HK-2 (cell line): ENCODE measurements at regions not wholly inside any gene's neighbourhood (a gene's known extent, or its start where the extent isn't known, plus 50 kb on each side); places are given as distances from the start of the nearest gene placed in this dataset.

Source experiments
- DNase-seq: peaks from one replicate; pipeline ENCODE4 v3.0.0-alpha.2; 2018; ENCODE audit not compliant: unreplicated experiment

DNA sequence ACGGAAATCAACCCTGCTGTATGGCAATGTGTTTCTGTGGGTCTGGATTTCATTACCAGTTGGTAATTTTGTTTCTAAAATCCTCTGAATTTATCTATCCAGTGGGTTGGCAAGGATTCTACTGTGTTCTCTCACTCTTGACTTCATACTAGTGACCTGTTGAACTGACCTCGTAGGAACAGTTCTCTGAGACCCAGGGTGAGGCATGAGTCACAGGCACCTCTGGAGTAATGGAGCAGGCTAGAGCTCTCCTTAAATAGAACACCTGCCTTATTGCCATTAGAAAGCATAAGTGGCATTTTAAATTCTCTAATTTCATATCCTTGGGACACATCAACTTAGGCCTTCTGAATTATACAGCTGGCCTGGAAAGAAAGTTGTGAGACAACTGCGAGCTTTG, 258.3 kb upstream of the NAV3 start:
- DNase-seq: no peak

DNA sequence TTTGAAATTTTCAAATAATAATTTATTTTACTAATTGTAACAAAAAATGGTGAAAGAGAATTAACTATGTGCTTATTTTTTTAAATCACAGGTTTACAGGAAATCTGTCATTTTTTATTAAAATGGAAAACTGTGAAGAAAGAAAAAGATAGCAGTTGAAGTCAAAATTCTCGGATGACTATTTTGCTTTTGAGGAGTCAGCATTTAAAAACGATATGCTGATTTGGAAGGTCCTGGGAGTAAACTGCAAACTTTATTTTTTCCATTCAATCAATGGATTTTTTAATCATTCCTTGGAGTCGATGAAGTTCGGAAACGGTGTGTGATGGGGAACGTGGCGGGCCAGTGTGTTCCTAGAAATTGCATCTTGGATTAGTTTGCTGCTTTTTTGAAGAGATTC, 258.9 kb upstream of the NAV3 start:
- no peak for DNase-seq

DNA sequence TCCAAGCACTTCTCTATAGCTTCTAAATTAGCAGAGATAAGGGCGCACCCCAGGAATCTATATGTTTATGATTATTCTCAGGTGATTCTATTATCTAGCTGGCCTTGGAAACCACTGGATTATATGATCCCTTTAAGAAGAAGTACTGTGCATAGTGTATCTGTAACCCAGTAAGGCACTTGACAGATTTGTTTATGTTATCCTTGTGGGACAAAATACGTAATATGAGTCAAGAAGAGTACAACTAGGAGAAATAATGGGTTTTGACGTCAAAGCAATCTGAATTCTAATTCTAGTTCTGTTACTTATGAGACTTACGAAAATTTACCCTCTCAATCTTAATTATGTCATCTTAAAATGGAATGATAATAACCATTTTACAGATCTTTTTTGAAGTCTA, 259.6 kb upstream of the NAV3 start:
- no peak for DNase-seq

DNA sequence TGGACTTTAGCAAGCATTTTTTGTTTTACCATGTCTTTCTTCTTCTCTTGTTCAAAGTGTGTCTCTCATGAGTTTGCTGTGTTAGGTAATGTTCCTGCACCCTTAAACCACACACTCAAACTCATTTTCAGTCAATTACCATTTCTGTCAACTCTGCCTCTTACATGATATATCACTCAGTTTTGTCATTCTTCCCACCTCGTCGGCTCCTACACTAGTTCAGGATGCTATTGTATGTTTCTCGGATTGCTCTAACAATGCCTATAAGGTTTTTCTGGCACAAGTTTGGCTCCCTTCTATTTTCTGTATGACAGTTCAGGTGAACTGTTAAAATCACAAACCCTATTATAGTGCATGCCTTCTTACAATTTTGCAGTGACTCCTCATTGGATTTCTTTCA, 260.8 kb upstream of the NAV3 start:
- no peak for DNase-seq

DNA sequence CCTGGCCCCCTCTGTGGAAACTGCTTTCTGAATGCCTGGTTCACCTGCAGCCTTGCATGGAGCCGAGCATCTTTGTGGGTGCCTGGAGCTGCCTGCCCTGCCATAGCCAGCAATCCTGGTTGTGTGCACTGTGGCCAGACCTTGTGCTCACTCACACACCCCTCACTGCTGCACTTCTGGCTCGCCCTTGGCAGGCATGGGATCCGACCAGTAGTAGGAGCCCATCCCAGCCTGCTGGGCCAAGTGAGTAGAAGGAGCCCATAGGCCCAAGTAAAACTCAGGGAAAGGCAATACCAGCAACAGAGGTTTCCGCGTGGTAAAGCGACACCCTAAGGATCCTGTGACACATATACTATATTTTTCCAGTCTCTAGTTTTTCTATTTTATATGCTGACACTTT, 270.0 kb upstream of the NAV3 start:
- no peak for DNase-seq

DNA sequence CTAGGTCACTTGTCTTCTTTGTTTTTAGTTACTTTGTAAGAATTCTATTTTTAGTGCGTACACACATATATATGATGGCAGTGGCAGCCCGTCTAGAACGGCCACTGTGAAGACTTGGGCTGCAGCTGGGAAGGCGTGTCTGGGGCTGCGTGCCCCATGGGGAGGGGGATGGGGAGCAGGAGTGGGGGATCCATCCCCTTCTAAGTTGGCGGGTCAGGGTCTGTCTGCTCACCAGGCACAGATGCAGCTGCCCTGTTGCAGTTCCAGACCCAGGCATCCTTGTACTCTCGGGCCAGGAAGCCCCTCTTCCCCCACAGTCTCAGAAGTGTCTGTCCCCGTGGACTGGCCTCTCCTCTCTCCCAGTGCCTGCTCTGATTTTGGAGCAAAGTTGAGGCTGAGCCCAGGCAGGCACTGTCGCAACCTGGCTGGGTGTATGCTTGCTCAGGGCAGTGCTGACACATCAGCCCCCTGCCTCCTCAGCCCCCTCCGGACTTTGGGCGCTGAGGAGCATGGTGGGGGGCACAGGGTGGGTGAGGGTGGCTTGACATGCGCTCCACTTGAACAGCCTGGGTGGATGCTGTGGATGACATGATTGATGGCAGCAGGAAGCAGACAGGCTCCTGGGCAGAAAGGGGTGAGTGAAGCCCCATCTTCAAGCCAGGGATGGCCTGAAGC, 271.2 kb upstream of the NAV3 start:
- DNase-seq: no peak

DNA sequence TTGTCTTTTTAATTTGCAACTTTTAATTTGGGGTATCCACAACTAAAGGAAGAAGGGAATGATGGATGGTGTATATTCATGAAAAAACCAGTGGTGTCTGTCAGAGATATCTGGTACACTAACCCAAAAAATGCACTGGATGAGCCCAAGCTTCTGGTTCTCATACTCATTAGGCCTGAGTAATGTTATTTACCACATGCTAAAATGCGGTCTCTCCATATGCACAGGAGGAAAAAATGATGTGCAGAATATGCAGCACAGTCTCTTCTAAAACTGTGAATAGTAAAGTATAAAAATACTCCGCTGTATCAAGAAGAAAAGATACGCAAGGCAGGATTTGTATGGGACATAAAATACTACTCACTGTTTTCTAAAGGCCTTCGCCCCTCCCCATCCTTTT, 275.6 kb upstream of the NAV3 start:
- no peak for DNase-seq

DNA sequence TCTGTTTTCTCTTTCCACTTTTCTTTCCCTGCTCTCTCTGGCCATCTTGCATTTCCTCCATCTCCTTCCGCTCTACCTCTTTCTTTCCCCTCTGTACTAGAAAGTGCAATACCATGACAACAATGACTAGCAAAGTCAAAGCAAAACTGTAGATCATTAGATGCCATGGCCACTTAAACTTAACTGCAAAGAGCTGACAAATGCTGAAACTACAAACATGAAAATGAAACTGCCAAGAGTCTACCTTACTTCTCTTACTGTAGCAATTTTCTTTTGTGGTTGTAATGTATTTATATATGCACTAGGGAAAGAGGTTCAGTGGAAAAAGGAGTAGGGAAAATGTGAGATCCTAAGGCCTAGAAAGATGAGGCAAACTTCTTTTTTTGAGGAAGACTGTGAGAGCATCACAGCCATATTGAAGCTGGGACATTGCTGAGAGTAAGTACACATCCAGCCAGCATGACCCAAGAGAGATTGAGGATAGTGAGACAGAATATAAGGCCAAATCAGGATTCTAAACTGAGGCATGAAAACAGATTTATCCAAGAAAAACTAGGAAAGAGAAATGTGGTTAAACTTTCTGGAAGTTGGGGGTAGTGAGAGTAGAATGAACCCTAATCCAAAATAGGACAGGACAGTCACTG, 276.6 kb upstream of the NAV3 start:
- DNase-seq: no peak

DNA sequence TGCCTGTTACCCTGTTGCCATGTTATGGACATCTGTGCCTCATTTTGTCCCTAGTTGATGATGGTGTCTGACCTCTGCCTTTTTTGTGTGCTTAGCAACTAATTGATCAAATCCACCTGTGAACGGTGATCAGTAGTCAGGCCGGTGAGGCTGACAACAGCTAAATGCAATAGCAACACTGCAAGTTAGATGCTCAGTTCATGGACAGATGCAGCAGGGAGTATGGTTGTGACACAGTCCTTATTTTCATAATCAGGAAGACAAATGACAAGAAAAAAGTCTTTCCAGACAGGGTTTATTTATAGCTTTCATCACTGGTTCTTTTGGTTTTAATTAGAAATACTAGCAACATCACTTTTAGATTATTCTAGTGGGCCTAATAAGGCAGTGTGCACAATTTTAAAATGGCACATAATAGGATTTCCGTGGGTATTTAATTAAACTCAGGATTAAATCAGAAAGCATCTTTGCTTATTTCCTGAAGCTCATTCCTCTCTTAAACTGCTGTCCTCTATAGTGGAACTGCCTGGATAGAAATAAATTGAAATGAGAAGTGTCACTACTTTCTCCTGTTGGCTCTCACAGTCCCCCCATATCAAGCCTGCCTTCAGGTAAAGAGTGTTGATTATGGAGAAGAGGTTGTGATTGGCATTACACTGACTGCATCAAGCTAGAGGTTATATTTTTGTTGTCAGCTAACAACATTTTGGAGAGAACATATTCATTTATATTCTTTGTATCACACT, 281.1 kb upstream of the NAV3 start:
- DNase-seq: no peak

DNA sequence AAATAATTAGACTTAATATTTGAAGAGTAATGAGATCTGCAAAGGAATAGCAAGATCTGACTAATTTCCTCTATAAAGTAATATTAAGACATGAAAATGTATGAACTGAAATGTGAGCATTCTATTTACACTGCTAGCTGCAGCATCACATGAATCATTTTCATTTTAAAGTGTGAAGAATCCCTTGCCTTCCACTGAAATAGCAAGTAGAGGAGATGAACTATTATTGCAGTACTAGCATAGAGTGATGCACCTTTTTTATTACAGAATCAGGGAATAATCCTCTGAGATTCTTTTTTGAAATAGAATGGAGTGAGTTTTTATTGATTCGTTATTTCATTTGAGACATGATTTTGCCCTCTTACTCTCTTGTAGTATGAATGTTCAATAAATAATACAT, 281.9 kb upstream of the NAV3 start:
- DNase-seq: no peak

DNA sequence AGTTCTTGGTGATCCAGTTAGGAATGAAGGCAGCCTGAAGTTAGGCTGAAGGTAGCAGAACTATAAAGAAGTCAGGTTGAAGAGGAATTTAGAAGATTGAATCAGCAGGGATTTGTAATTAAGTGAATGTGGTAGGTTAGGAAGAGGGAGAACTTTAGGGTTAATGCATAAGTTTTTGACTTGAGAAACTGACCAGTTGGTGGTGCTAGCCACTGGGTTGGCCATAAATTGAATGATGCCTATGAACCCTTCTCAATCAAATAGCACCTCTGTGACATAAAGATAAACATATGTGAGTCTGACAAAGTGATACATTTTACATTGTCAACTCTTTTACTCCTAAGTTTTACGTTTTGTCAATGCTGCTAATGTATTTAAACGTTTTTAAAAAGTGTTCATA, 290.6 kb upstream of the NAV3 start:
- no peak for DNase-seq

DNA sequence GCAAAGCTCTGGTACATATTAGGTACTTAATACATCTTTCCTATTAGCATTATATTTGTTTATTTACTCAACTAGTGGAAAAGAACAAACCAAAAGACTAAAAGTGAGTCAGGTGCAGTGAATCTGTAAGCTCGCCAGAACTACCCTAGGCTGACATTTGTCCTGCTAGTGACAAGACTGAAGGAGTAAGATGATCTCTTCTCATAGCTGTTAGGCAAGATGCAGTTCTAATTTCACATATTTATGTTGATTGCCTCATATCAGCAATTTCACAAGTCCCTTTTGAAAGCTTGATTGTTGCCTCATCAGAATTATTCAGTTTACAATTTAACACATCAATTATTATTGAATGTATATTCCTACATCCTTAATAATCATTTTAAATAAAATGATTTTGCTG, 293.0 kb upstream of the NAV3 start:
- no peak for DNase-seq

DNA sequence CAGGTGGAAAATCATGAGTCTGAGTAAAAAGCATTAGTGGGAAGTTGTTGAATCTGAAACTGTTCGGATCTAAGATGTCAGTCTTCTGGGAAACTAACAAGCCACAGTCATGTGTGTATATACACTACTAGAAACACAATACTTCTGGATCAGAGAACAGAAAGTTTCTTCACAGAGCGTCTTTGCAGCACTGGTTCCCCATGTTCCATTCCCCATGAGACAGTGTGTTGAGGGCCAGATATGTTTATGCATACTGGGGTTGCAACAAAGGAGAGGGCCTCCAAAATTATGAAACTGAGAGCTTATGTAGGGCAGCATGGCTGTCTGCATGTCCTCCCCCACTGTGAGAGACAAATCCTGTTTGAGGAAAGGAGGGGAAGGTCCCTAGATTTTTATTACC, 295.0 kb upstream of the NAV3 start:
- no peak for DNase-seq

DNA sequence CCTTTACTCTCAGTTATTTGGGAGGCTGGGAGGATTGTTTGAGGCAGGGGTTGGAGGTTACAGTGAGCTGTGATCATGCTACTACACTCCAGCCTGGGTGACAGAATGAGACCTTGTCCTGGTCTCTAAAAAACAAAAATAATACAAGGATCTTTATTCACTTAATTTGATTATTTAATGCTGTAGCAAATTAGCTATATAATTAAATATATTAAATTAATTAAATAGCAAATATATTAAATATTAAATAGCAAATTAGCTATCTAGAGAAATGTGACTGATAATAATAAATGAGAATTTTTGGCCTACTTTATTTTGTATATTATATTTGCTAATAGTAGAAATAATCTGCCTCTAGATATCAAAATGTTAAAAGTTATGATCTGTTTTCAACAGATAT, 298.8 kb upstream of the NAV3 start:
- no peak for DNase-seq

DNA sequence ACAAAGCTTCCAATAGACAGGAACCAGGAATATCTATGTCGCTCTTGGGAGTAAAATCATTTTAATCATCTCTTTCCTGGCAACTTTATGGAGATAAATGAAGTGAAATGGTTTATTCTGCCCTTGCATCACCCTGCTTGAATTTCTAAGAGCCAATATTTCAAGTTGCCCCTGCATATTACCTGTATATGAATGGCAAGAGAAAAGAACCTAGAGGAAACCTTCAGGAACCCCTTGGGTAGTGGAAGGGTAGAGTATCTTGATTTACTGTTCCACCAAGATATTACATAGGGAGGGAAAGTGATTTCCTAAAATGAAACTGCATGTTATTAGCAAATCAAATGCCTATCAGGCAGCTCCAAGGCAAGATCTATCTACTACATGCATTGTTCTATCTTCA, 308.4 kb upstream of the NAV3 start:
- DNase-seq: no peak

DNA sequence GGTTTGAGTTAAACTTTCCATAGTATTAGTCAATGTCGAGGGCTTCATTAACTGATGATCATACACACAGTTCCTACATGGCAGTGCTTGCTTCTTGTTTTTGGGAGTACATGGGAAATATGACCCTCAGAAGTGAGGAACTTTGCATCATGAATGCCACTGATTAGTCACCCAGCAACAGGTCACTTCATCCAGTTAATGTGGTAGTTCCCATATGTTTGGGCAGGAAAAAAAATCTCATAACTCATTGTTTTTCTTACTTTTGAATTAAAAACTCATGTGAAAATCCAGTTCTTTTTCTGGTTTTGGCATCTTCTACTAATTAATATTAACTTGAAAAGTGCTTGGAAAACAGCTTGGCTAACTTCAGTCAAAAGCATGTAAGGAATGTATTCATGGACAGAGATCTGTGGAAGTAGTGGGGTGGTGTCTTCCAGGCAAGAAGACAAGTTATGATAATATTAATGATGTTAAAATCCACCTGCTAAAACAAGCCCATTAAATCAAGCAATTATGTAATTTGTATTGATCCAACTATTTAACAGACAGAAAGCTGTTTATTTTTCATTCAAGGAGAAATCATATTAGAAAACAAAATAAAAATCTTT, 309.1 kb upstream of the NAV3 start:
- no peak for DNase-seq

DNA sequence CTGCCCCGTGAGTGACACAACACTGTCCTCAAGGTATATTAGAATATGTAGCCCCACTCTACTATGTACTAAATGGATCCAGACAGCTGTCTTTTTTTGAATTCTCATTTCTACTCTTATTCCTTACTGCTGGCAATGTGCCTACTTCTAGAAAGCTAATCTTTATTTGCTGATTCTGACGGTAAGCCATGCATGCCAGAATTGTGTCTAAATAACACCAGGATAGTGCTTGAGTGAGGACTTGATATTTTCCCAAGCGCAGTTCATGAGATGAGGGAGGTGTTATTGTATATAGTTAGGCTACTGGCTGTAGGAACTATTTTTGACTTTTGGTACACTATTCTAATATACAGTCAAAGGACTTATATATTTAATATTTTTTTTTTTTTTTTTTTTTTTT, 316.2 kb upstream of the NAV3 start:
- DNase-seq: no peak

DNA sequence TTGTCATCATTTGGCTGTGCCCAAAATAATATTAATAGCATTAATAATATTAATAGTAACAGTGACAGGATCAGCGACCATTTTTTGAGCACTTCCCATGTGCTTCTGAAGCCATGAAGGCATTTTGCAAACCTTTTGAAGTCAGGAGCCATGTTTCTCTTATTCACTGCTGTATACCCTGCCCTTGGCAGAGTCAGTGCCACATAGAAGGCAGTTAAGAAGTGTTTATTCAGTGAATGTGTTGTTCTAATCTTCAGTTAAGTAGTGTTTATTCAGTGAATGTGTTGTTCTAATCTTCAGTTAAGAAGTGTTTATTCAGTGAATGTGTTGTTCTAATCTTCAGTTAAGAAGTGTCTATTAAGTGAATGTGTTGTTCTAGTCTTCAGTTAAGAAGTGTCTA, 319.7 kb upstream of the NAV3 start:
- DNase-seq: no peak

DNA sequence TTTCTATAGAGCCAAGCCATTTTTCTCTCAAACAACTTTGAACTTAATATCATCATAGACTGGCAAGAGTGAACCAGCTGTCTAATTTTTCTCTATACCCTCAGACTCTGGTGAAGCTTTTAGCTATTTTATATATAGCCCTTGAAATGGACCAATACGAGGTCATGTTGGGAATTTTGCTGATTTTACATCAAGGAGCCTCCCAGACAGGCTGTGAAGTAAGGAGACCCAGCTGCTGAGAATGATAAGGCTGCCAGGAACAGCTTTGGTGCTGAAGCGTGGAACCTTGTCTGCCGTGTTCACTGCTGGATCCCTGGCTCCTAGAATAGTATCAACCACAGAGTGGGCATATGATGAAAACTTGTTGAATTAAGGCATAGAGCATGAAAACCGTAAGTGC, 326.2 kb upstream of the NAV3 start:
- no peak for DNase-seq

DNA sequence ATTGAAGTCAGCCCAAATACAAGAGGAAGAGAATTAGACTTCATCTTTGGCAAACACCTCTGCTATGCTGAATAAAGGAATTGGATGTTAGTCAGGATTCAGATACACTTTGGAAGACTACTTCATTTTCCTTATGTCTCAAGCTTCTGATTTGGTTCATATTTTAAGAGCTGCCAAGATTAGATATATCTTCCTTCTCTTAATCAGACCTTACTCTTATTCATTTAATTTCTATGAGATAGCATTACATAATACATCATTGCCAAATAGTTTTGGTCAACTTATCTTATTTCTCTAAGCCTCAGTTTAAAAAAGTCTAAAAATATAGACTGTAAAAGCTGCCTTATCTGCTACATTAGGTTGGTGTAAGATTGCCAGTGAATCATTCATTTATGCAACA, 330.6 kb upstream of the NAV3 start:
- DNase-seq: no peak

DNA sequence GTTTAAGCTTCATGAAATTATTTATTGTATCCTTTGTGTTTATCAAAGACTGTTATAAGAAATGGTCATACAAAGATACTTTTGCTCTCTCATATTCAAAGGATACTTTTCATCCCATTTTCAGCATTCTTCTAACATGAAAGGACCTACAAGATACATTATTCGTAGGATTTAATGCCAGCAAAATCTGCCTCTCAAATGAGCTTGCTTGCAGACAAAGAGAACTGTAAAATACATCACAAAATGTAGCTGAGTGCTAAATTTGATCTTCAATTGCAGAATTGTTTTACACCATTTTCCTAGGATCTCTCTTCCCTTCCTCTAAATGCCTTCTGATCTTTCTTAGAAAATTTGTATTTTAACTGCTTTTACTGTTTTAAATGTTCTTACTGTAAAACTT, 333.0 kb upstream of the NAV3 start:
- DNase-seq: no peak

DNA sequence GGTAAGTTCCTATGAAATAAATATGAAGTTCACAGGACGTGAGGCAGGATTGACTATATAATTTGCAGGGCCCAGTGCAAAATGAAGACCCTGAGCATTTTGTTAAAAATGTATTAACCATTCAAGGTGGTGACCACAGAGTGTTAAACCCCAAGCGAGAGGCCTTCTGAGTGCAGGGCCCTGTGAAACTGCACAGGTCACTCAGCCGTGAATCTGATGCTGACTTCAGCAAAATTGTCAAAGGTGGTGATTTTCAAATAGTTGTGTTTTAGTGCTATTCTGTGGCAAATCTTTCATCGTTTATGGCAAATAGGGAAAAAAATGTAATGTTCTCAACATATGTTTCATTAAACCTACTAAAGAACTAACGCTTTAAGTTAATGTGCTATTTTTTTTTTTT, 334.0 kb upstream of the NAV3 start:
- no peak for DNase-seq

DNA sequence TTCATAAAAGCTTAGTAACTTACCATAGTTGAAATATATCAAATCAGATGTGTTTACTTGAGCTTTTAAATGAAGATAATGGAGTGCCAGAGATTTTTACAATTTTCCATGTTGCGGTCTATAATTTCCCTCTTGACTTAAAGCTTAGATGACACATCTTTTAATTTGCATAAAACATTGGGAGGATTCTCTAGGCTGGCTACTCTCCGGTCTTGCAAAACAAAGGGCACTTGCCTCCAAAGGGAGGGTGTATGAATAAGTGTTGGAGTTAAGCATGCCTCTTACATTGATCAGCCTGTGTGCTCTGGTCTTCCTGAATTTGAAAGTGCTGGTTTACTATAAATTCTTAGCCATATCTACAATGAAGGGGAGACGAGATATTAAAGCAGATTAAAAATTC, 336.4 kb upstream of the NAV3 start:
- no peak for DNase-seq
